ENCODE measurements at regions not wholly inside any gene's neighbourhood (a gene's known extent, or its start where the extent isn't known, plus 50 kb on each side); places are given as distances from the start of the nearest gene placed in this dataset.

DNA sequence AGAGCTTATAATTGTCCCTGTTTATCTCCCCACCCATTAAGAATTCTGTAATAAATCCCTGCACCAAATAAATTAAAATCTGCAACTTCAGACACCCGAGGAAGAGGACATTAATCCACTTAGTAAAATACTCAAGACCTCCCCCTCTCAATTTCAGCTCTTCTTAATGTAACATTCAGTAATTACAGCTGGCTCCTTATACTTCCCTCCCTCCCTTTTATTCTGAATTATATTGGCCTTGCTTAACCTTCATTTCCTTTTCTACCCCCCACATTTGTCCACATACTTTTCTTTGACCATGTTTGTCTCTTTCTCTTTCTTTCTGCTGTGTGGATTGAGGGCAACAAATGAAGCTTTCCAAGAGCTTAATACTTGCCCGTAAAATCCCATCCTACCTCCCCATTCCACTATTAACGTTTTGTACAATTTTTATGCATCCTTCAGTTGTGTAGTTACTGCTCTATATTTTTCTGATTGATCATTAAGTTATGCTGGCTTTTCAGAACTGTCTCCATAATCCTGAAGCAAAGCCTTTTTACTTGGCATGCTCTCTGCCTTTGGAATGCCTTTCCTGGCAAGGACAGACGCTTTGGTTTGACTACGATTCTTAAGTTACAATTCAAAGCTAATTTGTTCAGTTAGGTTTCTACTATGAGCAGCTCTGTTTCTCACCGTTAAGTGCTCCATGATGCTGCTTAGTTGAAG is 580.1 kb downstream of the ZEB2 start:
- TF ChIP-seq, protein P1, sequence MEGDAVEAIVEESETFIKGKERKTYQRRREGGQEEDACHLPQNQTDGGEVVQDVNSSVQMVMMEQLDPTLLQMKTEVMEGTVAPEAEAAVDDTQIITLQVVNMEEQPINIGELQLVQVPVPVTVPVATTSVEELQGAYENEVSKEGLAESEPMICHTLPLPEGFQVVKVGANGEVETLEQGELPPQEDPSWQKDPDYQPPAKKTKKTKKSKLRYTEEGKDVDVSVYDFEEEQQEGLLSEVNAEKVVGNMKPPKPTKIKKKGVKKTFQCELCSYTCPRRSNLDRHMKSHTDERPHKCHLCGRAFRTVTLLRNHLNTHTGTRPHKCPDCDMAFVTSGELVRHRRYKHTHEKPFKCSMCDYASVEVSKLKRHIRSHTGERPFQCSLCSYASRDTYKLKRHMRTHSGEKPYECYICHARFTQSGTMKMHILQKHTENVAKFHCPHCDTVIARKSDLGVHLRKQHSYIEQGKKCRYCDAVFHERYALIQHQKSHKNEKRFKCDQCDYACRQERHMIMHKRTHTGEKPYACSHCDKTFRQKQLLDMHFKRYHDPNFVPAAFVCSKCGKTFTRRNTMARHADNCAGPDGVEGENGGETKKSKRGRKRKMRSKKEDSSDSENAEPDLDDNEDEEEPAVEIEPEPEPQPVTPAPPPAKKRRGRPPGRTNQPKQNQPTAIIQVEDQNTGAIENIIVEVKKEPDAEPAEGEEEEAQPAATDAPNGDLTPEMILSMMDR (conservative IDR thresholded peaks at IDR 0.05; ENCODE audit: low read depth, low read length), result no peak
- no peak for TF ChIP-seq EZH2 (IDR thresholded peaks at IDR 0.05; ENCODE audit: borderline replicate concordance, low read depth, low read length, poor library complexity, severe bottlenecking)
